GM18511 (cell line): ENCODE measurements at regions not wholly inside any gene's neighbourhood (a gene's known extent, or its start where the extent isn't known, plus 50 kb on each side); places are given as distances from the start of the nearest gene placed in this dataset.

ENCODE experiments used
- ATAC-seq: cut with Tn5 transposase; IDR thresholded peaks from one replicate; pipeline ENCODE4 v1.9.1; 2021; ENCODE audit warnings: mild to moderate bottlenecking, moderate library complexity; ENCODE audit not compliant: unreplicated experiment

DNA sequence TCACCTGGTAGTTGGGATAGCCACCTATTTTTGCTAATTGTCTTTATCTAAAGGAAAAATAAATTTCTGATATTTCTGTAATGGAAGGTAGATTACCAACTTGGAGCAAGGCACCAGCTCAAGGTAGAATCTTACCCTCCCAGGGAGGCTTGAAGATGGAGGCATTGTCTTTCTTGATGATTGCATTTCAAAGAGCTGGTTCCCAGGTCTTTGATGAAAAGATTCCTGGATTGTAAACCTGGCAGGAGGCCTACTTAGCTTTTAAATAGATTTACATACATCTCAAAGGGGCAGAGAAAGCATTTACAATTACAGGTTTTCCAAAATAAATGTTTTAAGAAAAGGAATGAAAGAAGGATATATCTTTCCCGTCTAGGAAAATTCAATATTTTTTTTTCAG, 729.2 kb downstream of the LRFN5 start:
- no peak for ATAC-seq

DNA sequence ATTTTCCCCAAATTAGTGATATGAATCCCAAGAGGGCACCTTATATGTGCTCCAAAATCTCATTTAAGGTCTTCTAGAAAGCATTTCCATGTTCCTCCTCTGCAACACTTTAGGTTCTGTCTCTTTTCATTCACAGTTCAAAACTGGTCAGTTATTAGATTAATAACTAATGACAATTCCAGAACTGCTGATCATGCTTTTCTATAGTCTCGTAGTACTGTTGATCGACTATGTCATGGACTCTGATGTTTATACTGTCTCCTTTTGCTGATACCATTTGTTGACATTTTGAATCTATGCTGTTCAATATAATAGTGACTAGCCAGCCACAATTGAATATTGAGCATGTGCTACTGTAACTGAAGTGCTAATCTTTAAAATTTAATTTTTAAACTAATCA, 728.3 kb downstream of the LRFN5 start:
- ATAC-seq, result no peak

DNA sequence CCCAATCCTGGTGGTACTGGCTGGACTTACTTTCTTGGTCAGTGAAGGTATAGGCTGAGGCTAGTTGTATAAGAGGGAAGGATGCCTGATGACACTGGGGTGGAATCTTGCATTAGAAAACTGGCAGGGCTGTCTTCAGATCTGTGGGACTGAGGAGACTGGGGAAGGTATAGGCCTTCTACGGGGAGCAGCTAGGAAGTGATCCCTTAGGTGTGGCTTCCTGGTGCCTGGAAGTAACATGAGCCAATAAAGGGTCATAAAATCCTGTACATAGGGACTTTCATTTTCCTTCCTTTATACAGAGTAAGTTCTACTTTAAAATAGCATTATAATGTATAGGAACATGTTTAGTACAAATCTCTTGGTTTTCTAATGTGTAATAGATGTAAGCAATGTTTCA, 716.8 kb downstream of the LRFN5 start:
- no peak for ATAC-seq

DNA sequence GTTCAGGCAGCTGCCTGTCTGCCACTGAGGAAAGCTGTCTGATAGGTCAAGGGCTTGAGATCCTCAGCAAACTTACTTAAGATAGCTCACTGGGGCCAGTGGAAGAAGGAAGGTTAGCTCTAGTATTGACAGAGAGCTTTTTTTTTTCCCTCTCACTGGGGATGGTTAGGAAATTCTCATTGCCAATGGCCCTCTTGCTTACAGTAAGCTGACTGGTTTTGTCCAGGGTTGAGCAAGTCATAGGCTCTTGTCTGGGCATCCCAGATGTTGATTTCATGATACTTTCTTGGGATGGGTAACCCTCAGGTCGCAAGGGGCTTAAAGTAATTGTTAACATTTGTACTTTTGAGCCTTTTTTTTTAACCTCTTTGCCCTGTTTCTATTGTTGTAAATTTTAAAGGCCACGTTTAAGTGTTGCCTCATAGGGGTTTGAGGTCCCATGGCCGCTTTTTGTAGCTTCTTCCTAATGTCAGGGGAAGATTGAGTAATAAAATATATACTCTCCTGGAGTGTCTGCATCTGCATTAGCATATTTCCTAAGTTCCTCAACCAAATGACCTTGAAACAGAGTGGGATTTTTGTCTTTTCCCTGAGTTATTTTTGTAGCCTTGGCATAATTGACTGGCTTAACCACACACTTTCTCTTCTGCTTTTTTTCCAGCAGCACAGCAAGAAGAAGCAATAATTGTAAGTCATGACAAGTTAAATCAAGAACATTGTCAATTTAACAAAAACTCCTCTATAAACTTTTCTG, 716.0 kb downstream of the LRFN5 start:
- no peak for ATAC-seq

DNA sequence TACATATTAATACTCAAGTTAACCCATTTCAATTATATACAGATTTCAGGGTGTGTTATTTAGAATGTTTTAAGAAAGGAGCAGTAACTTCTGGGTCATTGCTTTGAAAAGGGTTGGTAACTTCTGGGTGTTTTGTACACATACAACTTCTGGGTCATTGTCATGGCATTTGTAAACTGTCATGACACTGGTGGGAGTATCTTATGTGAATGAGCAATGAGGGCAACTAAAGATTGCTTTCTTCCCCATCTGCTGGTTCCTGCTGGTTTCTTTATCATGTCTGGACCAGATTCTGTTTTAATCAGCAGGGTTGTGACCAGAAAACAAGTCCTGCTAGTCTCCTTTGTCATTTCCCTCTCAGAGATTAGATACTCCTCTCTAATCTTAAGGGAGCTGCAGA, 713.3 kb downstream of the LRFN5 start:
- ATAC-seq, result no peak

DNA sequence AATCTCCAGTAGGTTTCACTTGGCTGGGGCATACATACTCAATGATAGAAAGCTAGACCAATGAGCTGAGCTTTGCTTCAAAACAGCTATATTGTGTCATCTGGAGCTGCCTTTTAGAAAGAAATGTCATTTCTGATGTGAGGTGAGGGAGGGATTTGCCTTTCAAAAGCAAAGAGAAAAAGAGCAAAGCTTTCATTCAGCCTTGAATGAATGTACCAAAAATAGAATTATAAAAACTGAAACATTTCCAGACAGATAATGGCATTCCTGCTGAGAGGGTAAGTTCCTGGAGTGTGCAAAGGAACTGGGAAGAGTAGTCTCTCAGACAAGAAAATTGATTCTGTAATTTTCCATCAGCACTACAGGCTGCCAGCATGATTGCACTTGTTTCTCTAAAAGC, 710.0 kb downstream of the LRFN5 start:
- ATAC-seq, result no peak

DNA sequence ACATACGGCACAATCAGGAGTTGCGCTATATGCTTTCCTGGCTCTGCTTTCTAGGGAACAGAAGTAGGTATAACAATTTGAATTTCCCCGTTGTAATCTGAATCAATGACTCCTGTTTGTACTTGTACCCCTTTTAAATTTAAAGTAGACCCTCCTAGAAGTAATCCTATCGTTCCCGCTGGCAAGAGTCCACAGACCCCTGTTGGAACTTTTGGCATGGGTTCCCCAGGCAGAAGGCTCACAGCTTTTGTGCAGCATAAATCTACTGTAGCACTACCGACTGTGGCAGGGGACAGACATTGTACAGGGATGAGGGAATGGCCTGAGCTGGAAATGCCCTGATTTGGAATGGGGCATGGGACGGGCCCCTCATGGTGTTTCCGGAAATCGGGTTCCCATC, 705.2 kb downstream of the LRFN5 start:
- ATAC-seq, result no peak

DNA sequence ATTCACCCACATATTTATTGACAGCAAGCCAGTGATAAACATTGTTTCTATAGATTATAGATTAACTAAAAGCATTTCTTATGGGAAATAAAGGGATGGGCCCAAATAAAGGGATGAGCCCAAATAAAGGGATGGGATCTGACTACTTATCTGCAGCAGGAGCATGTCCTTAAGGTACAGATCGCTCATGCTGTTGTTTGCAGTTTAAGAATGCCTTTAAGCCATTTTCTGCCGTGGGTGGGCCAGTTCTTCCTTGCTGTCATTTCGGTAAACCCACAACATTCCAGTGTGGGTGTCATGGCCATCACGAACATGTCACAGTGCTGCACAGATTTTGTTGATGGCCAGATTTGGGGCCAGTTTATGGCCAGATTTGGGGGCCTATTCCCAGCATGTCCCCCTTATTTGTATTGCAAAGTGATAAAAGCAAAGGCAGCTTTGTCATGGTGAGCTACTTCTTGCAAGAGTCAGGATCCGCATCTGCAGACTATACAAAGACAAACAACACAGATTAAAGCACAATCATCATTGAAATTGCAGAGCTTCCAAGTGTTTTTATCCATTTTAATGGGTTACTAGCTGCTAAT, 700.7 kb downstream of the LRFN5 start:
- ATAC-seq, result no peak

DNA sequence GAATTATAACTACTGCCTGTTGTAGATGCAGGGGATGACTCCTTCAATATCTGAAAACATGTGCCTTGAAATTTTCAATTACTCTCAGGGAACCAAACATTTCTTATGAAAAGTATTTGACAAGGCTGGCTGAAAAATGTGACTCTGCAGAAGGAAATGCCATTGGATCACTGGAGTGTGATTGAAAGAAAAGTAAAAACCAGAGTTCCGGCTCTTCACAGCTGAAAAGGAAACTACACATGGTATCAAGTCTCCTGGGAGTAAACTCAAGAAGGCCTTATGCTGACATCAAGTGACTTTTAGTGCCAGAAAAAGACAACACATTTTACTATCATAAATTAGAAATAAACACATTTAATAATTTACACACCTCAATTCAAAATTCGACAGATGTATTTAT, 693.0 kb downstream of the LRFN5 start:
- peak; percentile 100 for ATAC-seq

DNA sequence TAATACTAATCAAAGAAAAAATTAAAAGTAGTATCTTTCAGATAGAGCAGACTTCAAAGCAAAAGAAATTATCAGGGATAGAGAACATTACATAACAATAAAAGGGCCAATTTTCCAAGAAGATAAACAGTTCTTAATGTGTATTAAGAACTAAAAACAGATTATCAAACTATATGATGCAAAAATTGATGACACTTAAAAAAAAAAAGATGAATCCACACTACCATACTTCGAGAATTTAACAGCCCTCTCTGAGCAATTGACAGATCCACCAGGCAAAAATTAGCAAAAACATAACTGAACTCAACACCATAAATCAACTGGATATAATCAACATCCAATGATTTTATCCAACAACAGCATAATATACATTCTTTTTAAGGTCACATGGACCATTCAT, 686.5 kb downstream of the LRFN5 start:
- ATAC-seq, result no peak

DNA sequence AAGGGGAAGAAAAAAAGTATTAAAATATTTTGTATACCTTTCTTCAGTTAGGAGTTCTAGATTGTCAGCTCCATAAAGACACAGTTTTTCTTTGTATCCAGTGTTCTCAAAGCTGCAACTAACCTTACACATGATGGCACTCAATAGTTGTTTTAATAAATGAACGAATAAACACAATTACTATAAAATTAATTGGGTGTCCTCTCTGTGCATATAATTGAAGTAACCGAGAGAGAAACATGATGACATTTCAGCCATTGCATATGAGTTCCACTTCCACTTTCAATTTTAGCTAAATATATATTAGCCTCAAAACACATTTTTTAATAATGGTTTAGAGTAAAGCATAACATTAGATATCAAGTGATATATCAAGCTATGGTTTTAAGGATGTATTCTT, 671.2 kb downstream of the LRFN5 start:
- ATAC-seq, result peak; percentile 93

DNA sequence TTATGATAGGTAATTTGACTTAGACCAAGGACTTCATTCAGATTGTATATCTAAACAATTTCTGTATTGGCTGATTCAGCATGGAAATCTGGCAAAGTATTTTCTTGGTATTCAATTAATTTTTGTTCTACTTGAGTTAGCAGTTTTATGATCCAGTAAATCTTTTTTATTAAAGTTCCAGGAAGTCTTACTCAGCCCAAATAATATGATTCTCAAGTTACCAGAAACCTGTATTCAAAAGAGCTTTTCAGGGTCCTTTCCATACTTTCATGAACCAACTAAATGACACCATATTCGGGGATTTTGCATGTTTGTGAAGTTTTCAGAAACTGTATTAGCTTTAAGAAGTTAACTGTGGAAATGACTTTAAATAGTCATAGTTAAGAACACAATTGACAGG, 662.6 kb downstream of the LRFN5 start:
- no peak for ATAC-seq

DNA sequence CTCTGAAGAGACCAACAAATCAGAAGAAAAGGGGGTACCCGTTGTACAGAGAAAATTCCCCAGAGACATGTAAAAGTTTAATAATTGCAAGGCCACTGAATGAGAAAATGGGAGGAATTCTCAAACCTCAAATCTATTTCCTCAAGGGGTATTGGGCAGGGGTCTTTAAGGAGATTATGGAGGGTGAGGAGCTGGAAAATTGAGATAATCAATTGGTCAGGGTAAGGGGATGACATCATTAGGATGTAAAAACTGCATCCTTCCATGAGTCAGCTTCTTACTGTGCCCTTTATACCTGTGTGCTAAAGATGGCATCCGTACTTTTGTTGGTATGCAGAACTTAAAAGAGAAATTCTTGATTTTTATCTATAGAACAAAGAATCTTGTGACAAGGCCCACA, 641.5 kb downstream of the LRFN5 start:
- ATAC-seq, result no peak

DNA sequence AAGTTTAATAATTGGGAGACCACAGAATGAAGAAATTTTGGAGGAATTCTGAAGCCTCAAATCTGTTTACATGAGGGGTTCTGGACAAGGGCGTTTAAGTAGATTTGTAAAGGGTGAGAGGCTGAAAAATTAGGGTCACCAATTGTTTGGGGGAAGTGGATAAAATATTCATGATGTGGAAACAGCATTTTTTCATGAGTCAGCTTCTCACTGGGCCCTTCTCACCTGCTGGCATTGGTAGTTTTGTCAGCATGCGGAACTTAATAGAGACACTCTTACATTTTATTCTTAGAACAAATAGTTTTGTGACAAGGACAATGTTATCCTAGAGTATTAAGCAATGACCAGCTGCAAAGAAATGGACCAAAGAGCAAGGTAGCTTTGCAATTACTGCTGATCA, 634.4 kb downstream of the LRFN5 start:
- ATAC-seq, result no peak

DNA sequence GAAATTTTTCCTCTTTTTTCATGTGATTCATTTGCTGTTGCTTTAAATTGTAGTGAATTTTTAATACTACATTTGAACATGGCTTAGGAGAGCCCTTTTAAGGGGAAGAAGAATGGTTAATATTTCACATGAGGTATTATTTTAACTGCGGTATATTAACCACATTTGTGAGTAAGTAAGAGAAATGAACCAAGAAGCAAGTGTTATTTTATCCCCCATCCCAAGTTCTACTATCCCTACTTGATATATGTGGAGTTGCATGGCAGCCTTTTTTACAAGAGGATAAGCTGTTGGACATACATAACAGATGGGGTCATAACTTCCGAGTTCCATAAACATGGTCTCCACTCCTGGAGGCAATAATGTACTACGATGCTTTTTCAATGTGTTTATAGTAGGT, 623.3 kb downstream of the LRFN5 start:
- ATAC-seq, result no peak

DNA sequence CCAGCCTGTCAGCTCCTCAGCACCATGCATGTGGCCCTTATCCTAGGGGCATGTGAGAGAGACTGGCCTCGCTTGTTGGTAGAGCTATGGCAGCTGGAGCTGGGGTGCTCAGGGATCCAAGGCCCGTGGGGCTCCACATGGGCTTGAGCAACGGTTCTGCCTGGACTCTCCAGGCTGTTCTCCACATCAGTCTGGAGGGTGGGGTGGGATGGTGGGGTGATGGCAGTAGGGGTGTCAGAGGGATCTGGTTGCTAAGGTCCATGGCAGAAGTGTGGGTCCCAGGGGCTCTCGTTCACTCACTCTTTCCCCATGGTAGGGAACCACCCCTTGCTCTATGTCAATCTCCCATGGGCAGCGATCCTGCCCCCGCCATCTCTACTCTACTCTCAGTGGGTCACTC, 622.6 kb downstream of the LRFN5 start:
- ATAC-seq, result no peak

DNA sequence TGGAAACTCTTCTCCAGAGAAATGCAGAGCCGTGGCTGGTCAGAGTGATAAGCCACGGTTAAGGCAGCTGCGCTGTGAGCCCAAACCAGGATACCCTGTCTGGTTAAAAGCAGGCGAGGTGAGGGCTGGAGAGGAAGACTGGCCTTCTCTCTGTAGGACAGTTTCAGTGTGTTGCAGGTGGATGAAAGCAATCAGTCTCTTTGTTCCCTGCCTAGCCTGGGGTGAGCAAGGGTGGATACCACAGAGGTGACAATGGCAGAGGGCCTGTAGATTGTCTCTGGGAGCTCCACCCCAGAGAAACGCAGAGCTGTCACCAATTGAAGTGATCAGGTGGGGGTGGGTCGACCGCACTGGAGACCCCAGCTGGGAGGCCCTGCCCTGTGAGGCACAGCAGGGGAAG, 621.9 kb downstream of the LRFN5 start:
- no peak for ATAC-seq

DNA sequence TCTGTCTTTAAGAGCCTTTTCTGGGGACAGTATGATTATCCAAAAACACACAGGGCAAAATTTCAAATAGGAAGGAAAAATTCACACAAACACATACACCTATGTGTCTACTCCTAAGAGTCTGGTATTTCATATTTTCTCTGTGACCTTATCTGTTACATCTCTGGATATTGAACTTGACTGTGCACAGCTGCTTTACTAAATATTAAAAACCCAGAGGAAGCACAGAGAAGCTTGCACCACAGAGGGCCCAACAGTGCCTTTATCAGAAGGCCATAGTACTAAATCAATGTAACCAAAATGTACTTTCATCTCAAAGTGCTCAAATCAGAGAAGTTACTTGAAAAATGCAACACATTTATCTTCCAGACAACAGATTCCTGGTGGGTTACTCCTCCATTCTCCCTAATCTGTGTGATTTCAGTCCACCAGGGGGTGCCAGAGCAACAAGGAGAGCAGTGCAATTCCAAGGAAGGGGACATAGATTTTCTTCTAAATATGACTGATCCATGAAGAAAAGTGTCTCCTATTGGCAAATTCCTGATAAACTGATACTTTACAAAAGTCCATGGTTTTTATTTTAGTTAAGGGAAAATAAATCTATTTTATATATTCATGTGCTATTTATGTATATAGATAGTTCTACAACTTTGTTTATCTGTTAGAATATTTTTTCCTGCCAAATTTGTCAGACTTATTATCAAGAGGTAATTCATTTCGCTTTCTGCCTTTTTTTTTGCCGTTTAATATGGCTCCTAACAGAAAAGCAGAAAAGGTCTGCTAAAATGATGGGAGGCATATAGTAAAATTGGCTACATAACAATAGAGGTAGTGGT, 617.6 kb downstream of the LRFN5 start:
- no peak for ATAC-seq

DNA sequence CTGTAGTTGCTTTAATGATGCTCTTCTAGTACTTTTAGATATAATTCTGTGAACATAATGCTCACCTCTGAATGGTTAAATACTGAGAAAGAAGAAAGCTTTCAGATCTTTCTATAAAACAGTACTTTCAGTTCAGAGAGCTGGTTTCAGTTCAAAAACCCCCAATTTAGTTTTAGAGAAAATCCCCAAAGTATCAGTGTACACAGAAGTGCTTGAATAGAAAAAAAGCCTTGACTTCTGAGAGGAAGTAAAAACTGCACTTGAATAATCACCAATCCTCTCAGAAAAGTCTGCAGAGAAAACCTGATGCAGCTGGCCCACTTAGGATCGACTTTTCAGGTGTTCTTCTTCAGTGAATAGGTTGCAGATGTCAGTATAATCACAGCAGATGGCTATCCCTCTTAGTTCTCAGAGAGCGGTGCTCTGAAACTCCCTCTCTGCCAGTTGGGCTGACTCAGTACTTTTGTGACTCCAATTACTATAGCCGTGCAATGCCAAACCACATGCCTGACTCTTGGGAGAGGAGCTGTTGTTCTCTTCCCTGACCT, 616.3 kb downstream of the LRFN5 start:
- peak; percentile 95 for ATAC-seq

DNA sequence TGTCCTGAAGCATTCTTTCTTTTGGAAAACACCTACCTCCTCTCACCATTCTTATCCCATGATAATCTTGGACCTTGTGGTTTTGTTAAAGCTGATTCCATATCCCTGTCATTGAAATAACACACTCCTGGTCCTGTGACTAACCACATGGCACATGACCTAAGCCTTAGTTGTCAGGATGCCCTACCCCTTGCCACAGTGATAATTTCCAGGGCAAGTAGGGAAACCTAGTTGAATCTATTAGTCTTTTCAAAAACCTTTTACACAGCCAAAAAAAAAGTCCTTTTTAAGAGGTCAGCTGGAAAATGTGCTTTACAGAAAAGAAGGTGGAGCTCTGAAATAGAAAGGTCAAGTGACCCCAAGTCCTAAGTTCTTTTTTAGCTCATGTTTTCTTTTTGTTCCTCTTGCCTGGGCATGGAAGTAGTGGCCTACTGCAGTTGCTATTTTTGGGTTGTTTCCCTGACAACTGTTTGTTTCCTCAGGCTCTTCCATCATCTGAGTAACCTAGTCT, 608.4 kb downstream of the LRFN5 start:
- no peak for ATAC-seq

DNA sequence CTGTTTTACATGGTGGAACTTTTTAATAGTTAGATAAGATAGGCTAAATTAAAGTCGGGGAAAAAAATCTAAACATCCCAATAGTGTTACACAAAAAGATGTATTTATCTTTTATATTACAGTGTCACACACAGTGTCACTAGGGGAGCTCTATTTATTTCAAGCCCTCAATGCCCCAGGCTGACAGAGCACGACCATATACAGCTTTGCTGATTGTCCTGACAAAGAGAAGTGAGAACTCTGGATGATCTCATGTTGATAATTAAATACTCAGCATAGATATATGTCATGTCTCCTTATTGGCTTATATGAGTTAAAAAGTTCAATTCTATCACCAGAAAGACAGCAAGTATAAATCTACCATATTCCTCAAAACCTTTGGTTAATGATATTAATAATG, 594.3 kb downstream of the LRFN5 start:
- ATAC-seq, result no peak

DNA sequence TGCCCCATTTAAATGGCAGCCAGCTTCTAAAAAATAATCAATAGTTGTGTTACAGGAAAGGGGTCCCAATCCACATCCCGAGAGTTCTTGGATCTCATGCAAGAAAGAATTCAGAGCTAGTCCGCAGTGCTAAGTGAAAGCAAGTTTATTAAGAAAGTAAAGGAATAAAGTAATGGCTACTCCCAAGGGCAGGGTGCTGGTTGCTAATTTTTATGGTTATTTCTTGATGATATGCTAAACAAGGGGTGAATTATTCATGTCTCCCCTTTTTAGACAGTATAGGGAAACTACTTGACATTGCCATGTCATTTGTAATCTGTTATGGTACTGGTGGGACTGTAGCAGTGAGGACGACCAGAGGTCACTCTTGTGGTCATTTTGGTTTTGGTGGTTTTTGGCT, 591.3 kb downstream of the LRFN5 start:
- ATAC-seq, result no peak
